HG02623 (cell line): ENCODE measurements at regions not wholly inside any gene's neighbourhood (a gene's known extent, or its start where the extent isn't known, plus 50 kb on each side); places are given as distances from the start of the nearest gene placed in this dataset.
"Not testable (repeated sequence)": the region's sequence is repeated elsewhere in the genome, so short reads cannot be mapped to it uniquely, and the experiment has no call there.

Experiments used
- ATAC-seq: cut with Tn5 transposase; IDR thresholded peaks from one replicate; pipeline ENCODE4 v1.9.1; 2021; ENCODE audit warnings: moderate library complexity; ENCODE audit not compliant: unreplicated experiment

- ATAC-seq = not testable (repeated sequence)
Measured at GRCh38 chr2:186354160-186354559, 131.9 kb upstream of the ZC3H15 start.

GRCh38 chr2:186365406-186365805 is 120.7 kb upstream of the ZC3H15 start:
- ATAC-seq = no peak

- ATAC-seq = no peak
Measured at GRCh38 chr2:186379052-186379451, 107.0 kb upstream of the ZC3H15 start.

GRCh38 chr2:186380805-186381204 is 105.3 kb upstream of the ZC3H15 start:
- ATAC-seq = no peak

GRCh38 chr2:186381573-186381972 is 104.5 kb upstream of the ZC3H15 start:
- ATAC-seq = no peak

- no peak for ATAC-seq
Measured at GRCh38 chr2:186382932-186383331, 103.1 kb upstream of the ZC3H15 start.

- no peak for ATAC-seq
Measured at GRCh38 chr2:186384226-186384625, 101.8 kb upstream of the ZC3H15 start.

GRCh38 chr2:186385638-186386201 is 100.3 kb upstream of the ZC3H15 start:
- not testable (repeated sequence) for ATAC-seq

GRCh38 chr2:186399082-186399644 is 86.9 kb upstream of the ZC3H15 start:
- ATAC-seq = no peak

GRCh38 chr2:186405842-186406241 is 80.2 kb upstream of the ZC3H15 start:
- no peak for ATAC-seq

GRCh38 chr2:186407611-186408010 is 78.4 kb upstream of the ZC3H15 start:
- ATAC-seq = no peak

GRCh38 chr2:186410802-186411201 is 75.3 kb upstream of the ZC3H15 start:
- no peak for ATAC-seq

GRCh38 chr2:186422226-186422625 is 63.8 kb upstream of the ZC3H15 start:
- ATAC-seq = no peak

GRCh38 chr2:186423481-186423880 is 62.6 kb upstream of the ZC3H15 start:
- no peak for ATAC-seq

- ATAC-seq = no peak
Measured at GRCh38 chr2:186424265-186424664, 61.8 kb upstream of the ZC3H15 start.

GRCh38 chr2:186425576-186425975 is 60.5 kb upstream of the ZC3H15 start:
- no peak for ATAC-seq

GRCh38 chr2:186426153-186427016 is 59.7 kb upstream of the ZC3H15 start:
- ATAC-seq = peak; percentile 89

GRCh38 chr2:186427017-186427350 is 59.1 kb upstream of the ZC3H15 start:
- peak; percentile 37 for ATAC-seq

- ATAC-seq = no peak
Measured at GRCh38 chr2:186427970-186428369, 58.1 kb upstream of the ZC3H15 start.

GRCh38 chr2:186429104-186429503 is 57.0 kb upstream of the ZC3H15 start:
- no peak for ATAC-seq

- ATAC-seq = no peak
Measured at GRCh38 chr2:186431306-186431705, 54.8 kb upstream of the ZC3H15 start.

GRCh38 chr2:186433040-186433439 is 53.0 kb upstream of the ZC3H15 start:
- ATAC-seq = no peak
